SIG-M5 treated with dmso at 0.1 percent for 504 hours (cell line): ENCODE measurements at regions not wholly inside any gene's neighbourhood (a gene's known extent, or its start where the extent isn't known, plus 50 kb on each side); places are given as distances from the start of the nearest gene placed in this dataset.
"Not testable (repeated sequence)": the region's sequence is repeated elsewhere in the genome, so short reads cannot be mapped to it uniquely, and the experiment has no call there.

ENCODE experiments used
- DNase-seq: peaks from one replicate; lab custom pipeline; 2025; ENCODE audit not compliant: unreplicated experiment; lab: John Stamatoyannopoulos, UW

DNA sequence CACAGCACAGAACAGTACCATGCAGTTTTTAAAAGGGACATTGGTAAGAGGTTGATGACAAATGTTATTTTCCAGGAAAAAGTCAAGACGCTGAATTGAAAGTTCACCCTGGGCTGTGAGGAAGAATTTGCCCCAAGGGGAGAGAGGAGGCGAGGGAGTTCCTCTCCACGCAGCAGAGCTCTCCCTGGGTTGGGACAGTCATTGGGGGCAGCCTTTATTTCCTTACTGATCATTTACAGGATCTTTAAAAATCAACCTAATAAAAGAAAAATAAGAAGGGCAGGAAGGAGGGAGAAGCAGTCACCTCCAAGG, 49.9 kb upstream of the WNT7B start:
- DNase-seq = no peak

DNA sequence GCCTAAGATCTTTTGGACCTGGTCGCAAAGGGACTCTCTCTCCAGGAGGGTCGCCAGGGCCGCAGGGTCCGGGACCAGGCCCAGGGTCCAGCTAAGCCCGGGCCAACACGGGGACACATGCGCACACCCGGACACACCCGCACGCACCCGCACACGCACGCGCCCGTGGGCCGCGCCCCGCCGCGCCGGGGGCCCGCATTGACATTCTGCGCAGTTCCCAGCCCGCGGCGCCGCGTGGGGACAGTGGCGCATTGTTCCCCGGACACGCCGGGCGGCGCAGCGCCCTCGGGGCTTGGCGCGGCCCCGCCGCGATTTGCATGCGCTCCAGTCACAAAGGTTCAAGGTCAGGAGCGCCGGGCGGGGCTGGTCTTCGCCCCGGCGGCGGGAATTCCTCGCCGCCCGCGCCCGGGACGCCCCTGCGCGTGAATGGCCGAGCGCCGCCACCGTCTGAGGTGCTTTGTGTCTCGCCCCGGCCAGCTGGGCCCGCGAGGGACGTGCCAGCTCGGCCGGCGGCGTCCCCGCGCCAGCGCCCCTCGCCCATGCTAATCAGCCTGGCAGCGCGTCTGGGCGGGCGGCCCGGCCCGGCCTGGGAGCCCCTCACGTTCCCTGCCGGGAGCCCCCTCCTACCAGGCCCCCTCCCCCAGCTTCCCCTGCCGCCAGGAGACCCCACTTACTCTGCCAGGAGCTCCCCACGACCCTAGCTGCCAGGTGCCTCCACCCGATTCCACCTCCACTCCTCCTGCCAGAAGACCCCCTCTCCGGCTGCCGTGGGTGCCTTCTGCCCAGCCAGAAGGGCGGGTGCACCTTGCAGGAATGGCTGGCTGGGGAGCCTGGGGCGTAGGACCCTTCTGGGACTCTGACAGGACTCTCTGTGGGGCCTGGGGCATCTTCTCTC, 50.5 kb upstream of the WNT7B start:
- no peak for DNase-seq

DNA sequence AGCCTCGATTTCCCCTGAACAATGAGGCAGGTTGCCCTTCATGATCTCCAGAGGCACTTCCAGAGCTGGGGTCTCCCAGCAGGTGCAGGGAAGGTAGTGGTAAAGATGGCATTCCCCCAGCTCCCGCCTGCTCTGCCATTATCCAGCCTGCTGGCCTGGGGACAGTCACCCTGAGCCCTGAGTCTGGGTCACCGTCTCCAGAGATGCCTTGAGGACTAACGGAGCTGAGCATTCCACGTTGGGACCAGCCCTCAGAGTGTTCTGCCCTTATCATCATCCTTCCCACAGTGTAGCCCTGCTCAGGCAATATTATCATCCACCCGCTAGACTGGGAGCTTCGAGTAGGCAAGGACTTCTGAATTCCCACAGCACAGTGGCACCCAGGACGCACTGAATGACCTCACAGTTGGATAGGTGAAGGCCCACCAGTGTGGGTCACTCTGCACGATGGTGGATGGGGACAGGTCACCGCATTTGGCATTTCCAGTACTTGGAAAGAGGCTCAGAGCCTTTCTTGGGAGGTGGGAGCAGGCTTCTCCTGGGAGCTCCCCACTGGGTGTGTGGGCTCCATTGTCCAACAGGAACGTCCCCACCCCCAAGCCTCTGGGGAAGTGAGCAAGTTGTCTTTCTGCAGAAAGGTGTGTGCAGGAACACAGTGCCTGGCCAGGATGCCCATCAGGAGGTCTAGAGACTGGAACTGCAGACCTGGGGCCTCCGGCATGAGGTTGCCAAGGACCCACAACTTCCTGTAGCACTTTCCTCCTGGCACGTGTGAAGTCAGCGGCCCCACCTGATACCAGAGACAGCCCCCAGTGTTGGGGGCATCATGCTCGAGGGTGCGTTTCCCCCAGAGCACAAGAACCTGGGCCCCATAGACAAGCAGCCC, 51.4 kb upstream of the WNT7B start:
- DNase-seq = no peak

DNA sequence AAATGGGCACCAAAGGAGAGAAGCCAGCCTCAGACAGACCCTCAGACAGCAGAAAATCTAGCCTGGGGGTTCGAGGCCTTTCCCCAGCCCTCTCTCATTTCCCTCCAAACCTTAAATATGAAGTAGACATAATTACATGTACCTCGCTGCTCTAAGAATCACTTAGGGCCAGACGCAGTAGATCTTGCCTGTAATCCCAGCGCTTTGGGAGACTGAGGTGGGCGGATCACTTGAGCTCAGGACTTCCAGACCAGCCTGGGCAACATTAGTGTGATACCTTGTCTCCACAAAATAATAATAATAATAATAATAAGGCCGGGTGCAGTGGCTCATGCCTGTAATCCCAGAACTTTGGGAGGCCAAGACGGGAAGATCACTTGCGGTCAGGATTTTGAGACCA, 52.1 kb upstream of the WNT7B start:
- no peak for DNase-seq

DNA sequence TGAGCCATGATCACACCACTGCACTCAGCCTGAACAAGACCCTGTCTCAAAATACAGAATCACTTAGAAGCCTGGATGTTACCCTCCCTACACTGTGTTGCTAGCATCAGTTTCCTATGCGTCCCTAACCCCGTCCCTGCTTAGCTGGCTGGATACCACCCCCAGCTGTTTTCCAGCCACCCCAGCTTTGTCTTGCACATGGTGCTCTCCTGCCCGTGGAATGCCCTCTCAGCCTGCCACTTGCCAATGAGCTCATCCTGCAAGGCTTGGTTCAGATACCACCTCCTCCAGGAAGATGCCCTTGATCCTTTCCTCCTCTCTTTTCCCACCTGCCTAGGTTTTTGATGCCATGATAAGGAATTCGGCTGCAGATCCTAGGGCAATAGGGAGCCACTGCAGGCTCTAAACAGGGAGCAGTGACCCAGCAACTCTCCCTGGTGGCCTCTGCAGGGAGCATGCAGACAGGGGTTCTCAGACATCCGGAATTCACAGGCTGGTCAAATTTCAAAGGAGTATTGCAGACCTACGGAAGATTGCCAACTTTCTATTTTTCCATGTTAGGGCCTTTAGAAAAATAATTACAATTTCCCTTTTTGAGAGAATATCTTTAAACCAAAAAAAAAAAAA, 52.7 kb upstream of the WNT7B start:
- no peak for DNase-seq

DNA sequence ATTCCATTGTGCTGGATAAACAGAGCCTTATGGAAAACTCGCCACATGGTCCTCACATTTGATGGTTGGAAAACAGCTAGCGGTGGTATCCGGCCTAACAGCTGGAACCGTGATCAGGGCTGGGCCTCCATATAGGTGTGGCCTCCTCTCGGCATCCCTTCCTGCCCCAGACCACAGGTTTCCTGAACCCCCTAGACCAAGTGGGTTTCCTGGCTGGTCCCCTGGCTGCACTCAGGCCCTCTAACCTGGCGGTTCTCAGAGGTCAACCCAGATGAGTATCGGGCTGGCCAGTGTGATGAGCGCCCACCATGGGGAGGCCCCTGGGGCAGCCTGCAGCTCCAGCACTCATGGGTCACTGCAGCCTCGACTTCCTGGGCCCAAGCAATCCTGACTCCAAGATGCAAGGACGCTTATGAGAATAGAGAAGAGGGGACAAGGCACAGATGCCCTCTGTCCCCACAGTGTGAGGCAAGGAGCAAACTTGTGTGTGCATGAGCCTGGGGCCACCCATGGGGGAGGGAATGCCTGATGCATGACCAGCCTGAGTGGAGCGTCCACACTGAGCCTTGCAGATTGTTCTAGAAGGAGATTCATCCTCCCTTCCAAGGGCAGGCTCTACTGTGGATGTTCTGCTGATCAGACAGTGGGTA, 53.4 kb upstream of the WNT7B start:
- no peak for DNase-seq

DNA sequence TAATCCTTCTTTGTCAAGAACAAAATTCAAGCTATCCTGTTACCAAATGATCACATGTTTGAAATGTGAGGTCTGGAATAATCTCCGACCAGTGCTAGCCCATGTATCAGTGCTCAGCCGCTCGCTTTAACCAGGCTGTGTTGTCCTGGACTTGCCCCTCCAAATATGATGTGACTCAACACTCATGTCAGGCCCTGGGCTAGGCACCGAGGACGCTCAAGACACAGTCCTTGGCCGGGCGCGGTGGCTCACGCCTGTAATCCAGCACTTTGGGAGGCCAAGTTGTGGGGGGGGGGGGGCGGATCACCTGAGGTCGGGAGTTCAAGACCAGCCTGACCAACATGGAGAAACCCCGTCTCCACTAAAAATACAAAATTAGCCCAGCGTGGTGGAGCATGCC, 54.1 kb upstream of the WNT7B start:
- no peak for DNase-seq

DNA sequence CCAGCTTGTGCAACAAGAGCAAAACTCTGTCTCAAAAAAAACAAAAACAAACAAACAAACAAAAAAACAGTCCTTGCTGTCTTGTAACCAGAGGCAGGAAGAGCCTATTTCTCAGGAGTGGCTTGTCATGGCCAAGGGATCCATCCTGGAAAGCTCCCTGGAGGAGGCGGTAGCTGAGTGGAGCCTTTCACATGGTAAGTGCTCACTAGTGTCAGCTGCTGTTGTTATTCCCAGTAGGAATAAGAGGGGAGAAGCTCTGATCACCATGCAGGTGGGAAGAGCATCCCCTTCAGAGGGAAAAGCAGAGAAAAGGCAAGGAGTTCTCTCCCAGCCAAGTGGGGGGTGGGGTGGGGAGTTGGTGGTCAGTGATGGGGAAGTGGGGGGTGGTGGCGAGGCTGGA, 54.6 kb upstream of the WNT7B start:
- DNase-seq = no peak

DNA sequence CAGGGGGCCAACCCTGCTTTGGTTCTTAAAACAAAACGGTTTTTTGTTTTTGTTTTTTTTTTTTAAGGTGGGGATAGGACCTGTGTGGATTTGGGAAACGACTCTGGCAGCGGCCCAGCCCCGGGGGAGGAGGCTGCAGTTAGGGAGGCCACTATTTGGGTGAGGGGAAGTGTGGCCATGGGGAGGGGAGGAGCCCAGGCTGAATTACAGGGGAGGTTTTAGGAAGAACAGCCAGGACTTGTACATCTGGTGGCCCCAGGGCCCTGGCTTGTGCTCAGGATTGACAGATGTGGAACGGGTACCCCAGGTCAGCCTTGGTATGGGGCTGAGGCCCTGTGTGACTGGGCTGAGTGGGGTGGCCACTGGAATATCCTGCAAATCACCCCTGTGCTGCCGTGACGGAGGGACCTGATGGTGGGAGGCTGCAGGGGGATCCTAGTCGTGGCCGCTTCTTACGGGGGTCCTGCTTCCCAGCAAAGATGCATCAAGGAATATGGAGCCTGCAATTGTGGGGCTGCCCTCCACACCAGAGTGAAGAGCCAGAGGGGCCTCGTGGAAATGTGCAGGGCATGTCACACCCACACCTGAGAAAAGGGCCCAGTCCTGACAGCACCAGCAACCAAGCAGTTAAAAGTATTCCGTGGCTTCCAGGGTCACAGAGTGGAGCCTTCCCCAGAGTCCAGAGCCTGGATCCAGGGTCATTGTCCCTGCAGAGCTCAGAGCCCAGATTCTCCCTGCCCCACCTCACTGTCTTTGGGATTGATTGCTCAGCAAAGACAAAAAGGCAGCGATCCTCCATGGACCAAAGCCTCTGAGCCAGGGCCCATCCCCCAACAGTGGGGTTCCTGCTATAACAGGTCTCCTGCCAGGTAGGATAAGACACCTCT, 55.2 kb upstream of the WNT7B start:
- DNase-seq = no peak

DNA sequence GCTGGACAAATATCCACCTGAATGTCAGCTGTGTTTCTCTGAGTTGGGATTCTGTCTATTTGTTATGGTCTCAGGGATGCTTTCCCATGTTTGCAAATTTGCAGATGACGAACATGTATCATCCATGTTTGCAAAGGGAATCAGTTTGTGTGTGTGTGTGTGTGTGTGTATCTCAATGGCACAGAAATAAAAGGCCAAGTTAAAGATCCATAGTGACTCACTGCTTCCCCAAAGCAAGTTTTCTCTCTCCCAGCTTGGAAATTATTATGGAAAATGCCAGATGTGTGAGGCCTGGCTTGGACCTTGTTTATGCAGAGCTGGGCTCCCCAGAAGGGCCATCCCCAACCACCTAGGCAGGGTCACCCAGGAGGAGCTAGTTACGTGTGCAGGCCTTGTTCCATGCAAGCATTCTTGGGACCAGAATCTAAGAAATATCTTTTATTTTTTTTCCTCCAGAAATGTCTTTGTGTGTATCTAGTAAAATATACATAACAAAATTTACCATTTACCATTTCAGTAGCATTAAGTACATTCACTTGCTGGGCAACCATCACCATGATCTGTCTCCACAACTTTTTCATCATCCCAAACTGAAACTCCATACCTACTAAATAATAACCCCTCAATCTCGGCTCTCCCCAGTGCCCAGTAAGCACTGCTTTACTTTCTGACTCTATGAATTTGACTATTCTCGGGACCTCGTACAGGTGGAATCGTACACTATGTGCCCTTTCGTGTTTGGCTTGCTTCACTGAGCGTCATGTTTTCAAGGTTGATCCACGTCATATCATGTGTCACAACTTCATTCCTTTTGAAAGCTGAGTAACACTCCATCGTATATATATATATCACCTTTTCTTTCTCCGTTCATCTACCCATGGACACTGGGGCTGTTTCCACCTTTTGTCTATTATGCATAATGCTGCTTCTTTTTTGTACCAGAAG, 56.6 kb upstream of the WNT7B start:
- no peak for DNase-seq

DNA sequence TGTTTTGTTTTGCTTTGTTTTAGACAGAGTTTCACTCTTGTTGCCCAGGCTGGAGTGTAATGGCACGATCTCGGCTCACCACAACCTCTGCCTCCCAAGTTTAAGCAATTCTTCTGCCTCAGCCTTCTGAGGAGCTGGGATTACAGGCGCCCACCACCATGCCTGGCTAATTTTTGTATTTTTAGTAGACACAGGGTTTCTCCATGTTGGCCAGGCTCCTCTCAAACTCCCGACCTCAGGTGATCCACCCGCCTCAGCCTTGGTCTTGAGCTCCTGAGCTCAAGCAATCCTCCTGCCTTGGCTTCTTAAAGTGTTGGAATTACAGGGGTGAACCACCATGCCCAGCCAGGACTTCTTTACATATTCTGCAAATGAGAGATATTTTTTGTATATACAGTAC, 57.5 kb upstream of the WNT7B start:
- not testable (repeated sequence) for DNase-seq

DNA sequence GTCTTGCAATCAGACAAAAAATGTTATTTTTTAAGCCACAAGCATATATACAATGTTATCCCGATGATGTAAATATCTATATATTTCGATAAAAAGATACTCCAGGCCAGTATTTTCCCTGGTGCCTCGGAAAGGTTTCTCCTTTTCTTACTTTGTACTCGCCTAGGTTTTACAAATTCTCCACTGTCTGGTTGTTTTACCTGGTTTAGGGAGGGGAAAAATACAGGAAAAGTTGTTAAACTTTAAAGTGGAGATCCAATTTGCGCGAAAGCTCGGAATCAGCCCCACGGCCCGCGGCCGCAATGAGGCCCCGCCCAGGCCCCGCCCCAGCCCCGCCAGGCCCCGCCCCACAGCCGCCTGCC, 58.4 kb upstream of the WNT7B start:
- DNase-seq = no peak

DNA sequence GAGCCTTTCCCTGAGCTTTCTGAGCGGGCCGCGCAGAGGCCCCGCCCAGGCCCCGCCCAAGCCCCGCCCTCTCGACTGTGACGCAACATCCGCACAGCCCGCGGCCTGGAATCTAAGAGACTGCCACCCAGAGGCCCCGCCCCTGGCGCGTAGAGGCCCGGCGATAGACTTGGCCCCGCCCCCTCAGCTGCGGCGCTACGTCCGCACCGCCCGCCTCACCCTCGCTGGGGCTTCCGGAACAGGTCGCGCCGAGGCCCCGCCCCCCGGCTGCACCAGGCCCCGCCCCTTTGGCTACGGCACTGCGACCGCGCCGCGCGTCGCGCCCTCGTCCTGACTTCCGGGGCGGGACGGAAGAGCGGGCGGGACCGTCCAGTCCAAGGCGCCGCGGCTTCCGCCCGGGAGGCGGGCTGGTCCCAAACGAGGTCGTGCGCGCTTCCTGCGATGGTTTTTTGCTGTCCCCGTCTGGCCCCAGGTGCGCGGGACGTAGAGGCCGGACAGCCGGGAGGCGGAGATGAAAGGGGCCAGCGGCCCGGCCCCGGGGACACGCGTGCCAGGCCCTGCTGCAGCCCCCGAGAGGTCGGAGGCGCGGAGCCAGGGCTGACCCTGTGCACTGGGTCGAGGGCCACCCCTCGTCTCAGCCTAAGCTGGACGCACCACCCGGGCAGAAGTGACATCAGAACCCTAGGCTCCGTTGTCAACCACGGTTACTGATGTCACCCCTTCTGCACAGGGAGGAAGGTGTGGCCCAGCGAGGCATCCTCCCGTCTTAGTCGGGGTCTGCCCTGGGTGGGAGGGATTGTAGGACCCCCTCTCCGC, 59.0 kb upstream of the WNT7B start:
- DNase-seq = peak; percentile 94

DNA sequence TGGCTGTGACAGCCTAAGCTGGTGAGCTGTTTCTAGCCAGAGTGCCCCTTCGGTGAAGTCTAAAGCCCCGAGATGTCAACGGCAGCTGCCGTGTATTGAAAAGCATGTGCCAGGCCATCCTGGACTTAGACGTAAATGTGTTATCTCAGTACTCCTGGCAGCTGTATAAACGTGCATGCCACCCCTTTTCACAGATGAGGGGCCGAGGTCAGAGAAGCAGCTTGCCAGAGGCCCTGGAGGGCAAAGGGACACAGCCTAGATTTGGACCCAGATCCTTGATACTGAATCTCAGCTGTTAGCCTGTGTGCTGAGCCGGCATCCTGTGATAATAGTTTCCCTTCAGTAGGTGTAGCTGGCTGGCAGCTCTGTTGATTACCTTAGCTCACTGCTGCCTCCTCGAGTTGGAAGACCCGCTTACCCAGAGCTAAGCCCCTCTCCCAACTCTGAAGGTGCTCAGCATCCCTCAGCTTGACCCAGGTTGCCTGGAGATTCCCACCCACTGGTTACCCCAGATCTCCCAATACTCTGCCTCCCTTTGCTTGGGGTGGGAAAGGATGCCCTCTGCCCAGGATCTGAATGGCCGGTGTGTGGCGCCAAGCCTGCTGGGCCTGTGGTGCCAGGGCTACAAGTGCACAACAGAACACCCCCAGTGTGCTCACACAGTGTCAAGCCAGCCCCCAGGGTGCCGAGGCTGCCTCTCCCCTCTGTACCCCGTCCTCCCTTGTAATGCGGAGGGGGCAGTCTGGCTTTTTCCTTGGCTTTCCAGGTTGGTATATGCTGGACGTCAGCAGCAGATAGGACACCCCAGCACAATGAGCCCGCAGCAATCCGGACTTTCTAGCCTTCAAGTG, 59.8 kb upstream of the WNT7B start:
- no peak for DNase-seq

DNA sequence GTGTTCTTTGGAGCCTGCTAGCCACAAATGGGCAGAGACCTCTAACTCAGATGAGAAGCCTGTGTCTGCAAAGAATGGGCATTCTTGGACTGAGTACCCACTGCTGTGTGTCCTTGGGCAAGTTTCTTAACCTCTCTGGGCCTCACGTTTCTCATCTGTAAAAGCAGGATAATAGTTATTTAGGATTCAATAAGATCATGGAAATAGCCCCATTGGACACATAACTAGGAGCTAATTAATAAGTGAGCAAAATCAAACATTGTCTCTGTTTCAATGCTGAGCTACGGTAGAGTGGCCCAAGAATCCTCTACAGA, 61.2 kb upstream of the WNT7B start:
- no peak for DNase-seq

DNA sequence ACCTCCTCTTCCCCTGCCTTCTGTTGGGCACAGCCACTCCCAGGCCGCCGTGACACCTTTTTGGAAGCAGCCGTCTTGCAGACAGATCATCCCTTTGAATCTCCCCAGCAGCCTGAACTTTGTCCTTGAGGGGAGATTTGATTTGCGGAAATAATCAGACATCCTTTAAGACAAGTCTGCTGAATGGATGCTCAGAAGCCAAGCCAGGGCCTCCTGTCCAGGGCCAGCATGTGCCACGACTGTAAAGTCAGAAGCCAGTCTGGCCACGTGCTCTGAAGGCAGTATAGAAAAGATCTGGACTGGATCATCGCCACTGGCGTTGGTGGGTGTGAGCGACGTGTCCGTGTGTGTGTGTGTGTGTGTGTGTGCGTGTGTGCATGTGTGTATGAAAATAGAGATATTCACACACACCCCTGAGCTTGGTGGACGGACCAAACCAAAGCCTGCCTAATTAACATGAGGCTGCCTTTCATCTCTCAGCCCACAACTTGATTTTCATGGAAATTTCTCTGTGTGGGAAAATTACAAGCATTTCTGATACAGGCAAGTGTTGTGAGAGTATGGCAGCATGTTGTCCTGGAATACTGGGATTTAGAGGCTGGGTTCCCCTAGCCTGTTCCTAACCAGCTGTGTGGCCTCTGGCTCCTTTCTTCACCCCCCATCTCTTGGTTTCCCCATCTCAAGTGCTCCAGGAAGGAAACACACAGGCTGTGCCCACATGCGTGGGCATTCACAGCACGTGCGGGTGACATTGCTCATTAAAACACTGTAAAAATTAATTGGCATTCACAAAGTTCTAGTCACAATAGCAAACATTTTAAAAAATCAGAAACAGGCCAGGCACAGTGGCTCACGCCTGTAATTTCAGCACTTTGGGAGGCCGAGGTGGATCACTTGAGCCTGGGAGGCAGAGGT, 61.8 kb upstream of the WNT7B start:
- DNase-seq = no peak

DNA sequence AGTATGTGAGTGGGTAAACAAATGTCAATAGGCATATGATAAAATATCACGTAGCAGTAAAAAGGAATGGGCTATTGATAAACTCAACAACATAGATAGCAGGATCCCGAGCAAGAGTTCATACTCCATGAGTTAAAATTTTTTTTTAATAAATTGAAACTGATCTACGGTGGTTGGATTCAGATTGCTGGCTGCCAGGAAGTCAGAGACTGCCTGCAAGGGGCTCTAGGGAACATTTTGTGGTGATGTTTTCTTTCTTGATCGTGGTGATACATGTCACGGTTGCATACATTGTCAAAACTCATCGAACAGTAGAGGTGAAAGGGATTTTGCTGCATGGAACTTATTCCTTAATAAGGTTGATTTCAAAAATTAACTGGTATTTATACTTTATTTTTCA, 62.6 kb upstream of the WNT7B start:
- DNase-seq = no peak
